ENCODE measurements at regions not wholly inside any gene's neighbourhood (a gene's known extent, or its start where the extent isn't known, plus 50 kb on each side); places are given as distances from the start of the nearest gene placed in this dataset.

DNA sequence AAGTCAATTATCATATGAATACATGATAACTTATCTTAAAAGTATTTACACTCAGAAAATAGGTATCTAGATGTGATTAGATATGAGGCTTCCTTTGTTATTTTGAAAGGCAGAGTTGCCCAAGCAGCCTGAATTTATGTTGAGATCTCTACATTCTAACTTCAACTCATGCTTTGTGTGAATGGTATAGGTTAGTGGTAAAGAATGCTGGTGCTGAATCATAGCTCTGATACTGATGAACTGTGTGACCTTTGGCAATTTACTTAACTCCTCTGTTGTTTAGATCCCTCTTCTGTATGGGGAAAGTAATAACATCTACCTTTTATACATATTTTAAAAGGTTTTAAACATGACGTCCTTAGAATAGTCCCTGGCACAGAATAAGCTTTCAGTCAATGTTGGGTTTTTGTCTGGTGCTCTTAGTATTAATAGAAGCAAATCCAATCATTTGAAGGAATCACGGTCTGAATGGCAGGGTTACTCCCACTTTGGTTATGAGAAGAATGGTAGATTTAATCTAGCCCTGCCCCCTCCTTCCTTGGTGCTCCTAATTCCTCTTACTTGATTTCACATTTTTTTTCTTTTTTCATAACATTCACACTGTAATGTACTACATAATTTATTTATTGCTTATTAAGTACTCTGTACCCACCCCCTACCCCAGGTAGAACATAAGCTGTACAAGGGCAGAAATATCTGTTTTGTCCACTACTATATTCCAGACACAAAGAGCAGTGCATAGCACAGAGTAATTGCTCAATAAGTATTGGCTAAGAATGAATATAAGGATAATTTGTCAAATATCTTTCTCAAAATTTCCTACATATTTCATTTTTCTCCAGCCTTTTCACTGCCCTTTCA, 203.3 kb upstream of the KRR1 start:
- Histone ChIP-seq H3K4me3 (replicated peaks; ENCODE audit: insufficient read depth, low read length) (no peak overlapping the region), H3K27me3 (ENCODE audit: insufficient read depth, poor library complexity, severe bottlenecking) (no peaks in the 10 kb centered on the region), H3K27ac (replicated peaks) (no peak overlapping the region)
- no peak for DNase-seq (ENCODE audit: low read depth in 1 of 2, low spot score in 1 of 2)
- TF ChIP-seq POLR2AphosphoS5 (IDR thresholded peaks at IDR 0.05; ENCODE audit: low read depth) (no peak), SPI1 (IDR thresholded peaks at IDR 0.05; ENCODE audit: borderline replicate concordance, low read depth) (no peak), REST (IDR thresholded peaks at IDR 0.05; ENCODE audit: insufficient replicate concordance, low read depth) (no peak), GABPA (IDR thresholded peaks at IDR 0.05; ENCODE audit: low read depth) (no peak)

- no peak for DNase-seq (ENCODE audit: low read depth in 1 of 2, low spot score in 1 of 2)
- Histone ChIP-seq H3K27ac (replicated peaks) (no peak overlapping the region), H3K4me3 (replicated peaks; ENCODE audit: insufficient read depth, low read length) (no peak overlapping the region), H3K27me3 (ENCODE audit: insufficient read depth, poor library complexity, severe bottlenecking) (no peaks in the 10 kb centered on the region)
- TF ChIP-seq, protein P1, sequence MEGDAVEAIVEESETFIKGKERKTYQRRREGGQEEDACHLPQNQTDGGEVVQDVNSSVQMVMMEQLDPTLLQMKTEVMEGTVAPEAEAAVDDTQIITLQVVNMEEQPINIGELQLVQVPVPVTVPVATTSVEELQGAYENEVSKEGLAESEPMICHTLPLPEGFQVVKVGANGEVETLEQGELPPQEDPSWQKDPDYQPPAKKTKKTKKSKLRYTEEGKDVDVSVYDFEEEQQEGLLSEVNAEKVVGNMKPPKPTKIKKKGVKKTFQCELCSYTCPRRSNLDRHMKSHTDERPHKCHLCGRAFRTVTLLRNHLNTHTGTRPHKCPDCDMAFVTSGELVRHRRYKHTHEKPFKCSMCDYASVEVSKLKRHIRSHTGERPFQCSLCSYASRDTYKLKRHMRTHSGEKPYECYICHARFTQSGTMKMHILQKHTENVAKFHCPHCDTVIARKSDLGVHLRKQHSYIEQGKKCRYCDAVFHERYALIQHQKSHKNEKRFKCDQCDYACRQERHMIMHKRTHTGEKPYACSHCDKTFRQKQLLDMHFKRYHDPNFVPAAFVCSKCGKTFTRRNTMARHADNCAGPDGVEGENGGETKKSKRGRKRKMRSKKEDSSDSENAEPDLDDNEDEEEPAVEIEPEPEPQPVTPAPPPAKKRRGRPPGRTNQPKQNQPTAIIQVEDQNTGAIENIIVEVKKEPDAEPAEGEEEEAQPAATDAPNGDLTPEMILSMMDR (IDR thresholded peaks at IDR 0.05; ENCODE audit: insufficient read depth, low read length) = no peak
- no peak for TF ChIP-seq POLR2AphosphoS5 (IDR thresholded peaks at IDR 0.05; ENCODE audit: low read depth)
- no peak for TF ChIP-seq SPI1 (IDR thresholded peaks at IDR 0.05; ENCODE audit: borderline replicate concordance, low read depth)
- TF ChIP-seq REST (IDR thresholded peaks at IDR 0.05; ENCODE audit: insufficient replicate concordance, low read depth) = no peak
- no peak for TF ChIP-seq GABPA (IDR thresholded peaks at IDR 0.05; ENCODE audit: low read depth)
Measured at GRCh38 chr12:75713434-75713833, 202.0 kb upstream of the KRR1 start.

DNA sequence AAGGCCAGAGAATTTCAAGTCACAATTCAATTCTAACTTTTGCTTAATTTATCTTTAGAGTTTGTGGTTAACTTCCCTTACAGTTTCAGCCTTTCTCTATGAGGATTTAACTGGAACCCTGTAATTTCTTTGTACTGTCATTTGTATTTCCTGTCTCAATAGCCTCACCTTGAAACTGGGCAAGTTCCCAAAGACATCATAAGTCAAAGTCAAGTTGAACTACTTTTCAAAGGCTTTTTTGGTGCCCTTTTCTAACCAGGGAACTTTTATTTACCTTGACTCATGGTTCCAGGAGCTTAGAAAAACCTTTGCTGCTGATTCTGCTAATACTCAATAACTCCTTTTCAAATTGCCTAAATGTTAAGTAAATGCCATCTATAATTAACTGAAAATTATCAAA, 200.8 kb upstream of the KRR1 start:
- no peak overlapping the region for H3K27ac ChIP-seq (replicated peaks)
- TF ChIP-seq POLR2AphosphoS5 (IDR thresholded peaks at IDR 0.05; ENCODE audit: low read depth) (no peak), SPI1 (IDR thresholded peaks at IDR 0.05; ENCODE audit: borderline replicate concordance, low read depth) (no peak), GABPA (IDR thresholded peaks at IDR 0.05; ENCODE audit: low read depth) (no peak), REST (IDR thresholded peaks at IDR 0.05; ENCODE audit: insufficient replicate concordance, low read depth) (no peak)
- TF ChIP-seq, protein P1 (IDR thresholded peaks at IDR 0.05; ENCODE audit: insufficient read depth, low read length) = no peak
- no peak for DNase-seq (ENCODE audit: low read depth in 1 of 2, low spot score in 1 of 2)
- no peaks in the 10 kb centered on the region for H3K27me3 ChIP-seq (ENCODE audit: insufficient read depth, poor library complexity, severe bottlenecking)
- no peak overlapping the region for H3K4me3 ChIP-seq (replicated peaks; ENCODE audit: insufficient read depth, low read length)
